Mesendoderm (in vitro differentiated cells): ENCODE measurements at regions not wholly inside any gene's neighbourhood (a gene's known extent, or its start where the extent isn't known, plus 50 kb on each side); places are given as distances from the start of the nearest gene placed in this dataset.

Source experiments
- DNase-seq: peaks from one replicate; pipeline ENCODE4 v3.0.0; 2013
- H2AK5ac ChIP-seq: 2 replicates; pipeline ENCODE4 v1.6.1; 2013; ENCODE audit warnings: low read length, inconsistent platforms
- H2BK120ac ChIP-seq: 2 replicates; pipeline ENCODE4 v1.6.1; 2013; ENCODE audit warnings: low read depth, mild to moderate bottlenecking, low read length, moderate library complexity, mixed read lengths
- H2BK15ac ChIP-seq: replicated peaks from 2 replicates; pipeline ENCODE4 v1.6.1; 2013; ENCODE audit warnings: low read depth, mild to moderate bottlenecking, moderate library complexity
- H2BK5ac ChIP-seq: 2 replicates; pipeline ENCODE4 v1.6.1; 2013; ENCODE audit warnings: low read length, inconsistent platforms
- H3K18ac ChIP-seq: 2 replicates; pipeline ENCODE4 v1.6.1; 2013; ENCODE audit warnings: mild to moderate bottlenecking, low read length, mixed read lengths
- H3K23ac ChIP-seq: one replicate; pipeline ENCODE4 v1.6.1; 2013; ENCODE audit warnings: low read length
- H3K27ac ChIP-seq: 2 replicates; pipeline ENCODE4 v1.5.1; 2013; ENCODE audit warnings: low read depth, mild to moderate bottlenecking, inconsistent platforms, low read length, moderate library complexity
- H3K27me3 ChIP-seq: 2 replicates; pipeline ENCODE4 v1.6.1; 2013; ENCODE audit warnings: low read length, control low read depth, mild to moderate bottlenecking, inconsistent platforms; ENCODE audit not compliant: insufficient read depth, poor library complexity
- H3K36me3 ChIP-seq: 2 replicates; pipeline ENCODE4 v1.6.1; 2013; ENCODE audit warnings: low read length, inconsistent platforms; ENCODE audit not compliant: control insufficient read depth, insufficient read depth
- H3K4ac ChIP-seq: one replicate; pipeline ENCODE4 v1.6.1; 2013; ENCODE audit warnings: low read depth, mild to moderate bottlenecking, low read length, moderate library complexity
- H3K4me1 ChIP-seq: 2 replicates; pipeline ENCODE4 v1.6.1; 2013; ENCODE audit warnings: low read depth, low read length, inconsistent platforms; ENCODE audit not compliant: control insufficient read depth
- H3K4me2 ChIP-seq: 2 replicates; pipeline ENCODE4 v1.6.1; 2013; ENCODE audit warnings: low read length
- H3K4me3 ChIP-seq: 2 replicates; pipeline ENCODE4 v1.5.1; 2013; ENCODE audit warnings: mild to moderate bottlenecking, low read length
- H3K56ac ChIP-seq: one replicate; pipeline ENCODE4 v1.6.1; 2013; ENCODE audit warnings: low read length
- H3K79me1 ChIP-seq: 2 replicates; pipeline ENCODE4 v1.6.1; 2013; ENCODE audit warnings: low read length, inconsistent platforms
- H3K79me2 ChIP-seq: 2 replicates; pipeline ENCODE4 v1.6.1; 2013; ENCODE audit warnings: mild to moderate bottlenecking, low read length; ENCODE audit not compliant: control insufficient read depth, insufficient read depth
- H3K9ac ChIP-seq: 2 replicates; pipeline ENCODE4 v1.6.1; 2013; ENCODE audit warnings: low read length, inconsistent platforms
- H4K5ac ChIP-seq: one replicate; pipeline ENCODE4 v1.6.1; 2013; ENCODE audit warnings: low read length
- H4K8ac ChIP-seq: one replicate; pipeline ENCODE4 v1.6.1; 2013; ENCODE audit warnings: low read depth, mild to moderate bottlenecking, control low read depth, low read length, moderate library complexity
- WGBS: extraction: QIAGEN DNeasy Blood & Tissue Kit; methylation state at CpG from one replicate; pipeline ENCODE4 v1.1.7; 2013; ENCODE audit warnings: low lambda C conversion rate, missing lambda C conversion rate; ENCODE audit not compliant: insufficient coverage; ENCODE audit errors: extremely low coverage; 5-methylcytosine and 5-hydroxymethylcytosine counted together

- DNase-seq, result no peak
These were observed 83.1 kb upstream of the SORCS3 start for GRCh38 chr10:104557966-104558365.

GRCh38 chr10:104559935-104560334 lies 81.2 kb upstream of the SORCS3 start:
- no peak overlapping the region for H3K9ac ChIP-seq
- H3K4me2 ChIP-seq, result no peak overlapping the region
- no peaks in the 10 kb centered on the region for H3K79me2 ChIP-seq
- H4K5ac ChIP-seq, result no peak overlapping the region
- no peak overlapping the region for H2BK5ac ChIP-seq
- no peak overlapping the region for H2BK15ac ChIP-seq
- WGBS, result no CpG with 5 or more reads among the region's 5 CpGs
- no peaks in the 10 kb centered on the region for H3K36me3 ChIP-seq
- no peak overlapping the region for H3K23ac ChIP-seq
- H3K18ac ChIP-seq, result no peak overlapping the region
- no peak overlapping the region for H3K56ac ChIP-seq
- H2BK120ac ChIP-seq, result no peak overlapping the region
- no peaks in the 10 kb centered on the region for H3K79me1 ChIP-seq
- H4K8ac ChIP-seq, result no peak overlapping the region
- no peak for DNase-seq
- H3K4me3 ChIP-seq, result no peak overlapping the region
- H2AK5ac ChIP-seq, result no peak overlapping the region
- H3K4ac ChIP-seq, result no peak overlapping the region
- no peaks in the 10 kb centered on the region for H3K4me1 ChIP-seq
- H3K27ac ChIP-seq, result no peak overlapping the region
- no peaks in the 10 kb centered on the region for H3K27me3 ChIP-seq

More at GRCh38 chr10:104557966-104558365, 83.1 kb upstream of the SORCS3 start:
- Histone ChIP-seq H3K79me1 (no peaks in the 10 kb centered on the region), H3K27me3 (no peaks in the 10 kb centered on the region), H3K4me1 (no peaks in the 10 kb centered on the region), H4K5ac (no peak overlapping the region), H2BK5ac (no peak overlapping the region), H3K4ac (no peak overlapping the region), H3K18ac (no peak overlapping the region), H3K4me3 (no peak overlapping the region), H3K4me2 (no peak overlapping the region), H3K9ac (no peak overlapping the region), H3K79me2 (no peaks in the 10 kb centered on the region), H2AK5ac (no peak overlapping the region), H3K36me3 (no peaks in the 10 kb centered on the region), H2BK120ac (no peak overlapping the region), H3K23ac (no peak overlapping the region), H2BK15ac (no peak overlapping the region), H4K8ac (no peak overlapping the region), H3K56ac (no peak overlapping the region), H3K27ac (no peak overlapping the region)
- WGBS, result no CpG with 5 or more reads among the region's 6 CpGs

- Histone ChIP-seq H3K4me2 (no peak overlapping the region), H2BK120ac (no peak overlapping the region), H2AK5ac (no peak overlapping the region), H3K4me1 (no peaks in the 10 kb centered on the region), H3K9ac (no peak overlapping the region), H3K4me3 (no peak overlapping the region), H2BK15ac (no peak overlapping the region), H4K8ac (no peak overlapping the region), H3K36me3 (no peaks in the 10 kb centered on the region), H2BK5ac (no peak overlapping the region), H3K27ac (no peak overlapping the region), H3K27me3 (no peaks in the 10 kb centered on the region), H3K4ac (no peak overlapping the region), H3K18ac (no peak overlapping the region), H3K79me1 (no peaks in the 10 kb centered on the region), H3K56ac (no peak overlapping the region), H4K5ac (no peak overlapping the region), H3K23ac (no peak overlapping the region), H3K79me2 (no peaks in the 10 kb centered on the region)
- DNase-seq, result no peak
- no CpG with 5 or more reads among the region's 1 CpG for WGBS
These were observed 78.0 kb upstream of the SORCS3 start for GRCh38 chr10:104563051-104563450.

DNA sequence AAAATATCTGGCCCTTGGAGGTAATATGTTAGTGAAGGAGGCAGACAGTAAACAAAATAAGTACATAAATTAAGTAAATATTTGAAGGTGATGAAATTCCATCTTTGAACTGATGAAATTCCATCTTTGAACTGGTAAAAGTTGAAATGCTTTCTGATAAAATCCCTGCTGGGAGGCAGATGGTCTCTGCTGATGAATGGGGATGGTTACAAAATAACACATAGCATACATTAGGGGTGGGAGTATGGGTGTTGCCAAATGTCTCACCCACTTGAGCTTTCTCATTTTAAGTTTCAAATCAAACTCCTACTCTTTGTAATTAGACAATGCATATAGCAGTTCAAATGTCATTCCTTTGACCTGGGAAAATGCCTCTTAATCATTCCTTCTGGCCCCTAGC lies 77.5 kb upstream of the SORCS3 start:
- no peak overlapping the region for H2BK15ac ChIP-seq

GRCh38 chr10:104574427-104574826 lies 66.7 kb upstream of the SORCS3 start:
- Histone ChIP-seq H2AK5ac (no peak overlapping the region), H2BK120ac (no peak overlapping the region), H3K4ac (no peak overlapping the region), H3K9ac (no peak overlapping the region), H3K4me1 (no peaks in the 10 kb centered on the region), H3K4me2 (no peak overlapping the region), H3K79me1 (no peaks in the 10 kb centered on the region), H3K27me3 (no peaks in the 10 kb centered on the region), H3K18ac (no peak overlapping the region), H3K79me2 (no peaks in the 10 kb centered on the region), H3K4me3 (no peak overlapping the region), H2BK5ac (no peak overlapping the region), H3K23ac (no peak overlapping the region), H3K56ac (no peak overlapping the region), H4K5ac (no peak overlapping the region), H3K27ac (no peak overlapping the region), H4K8ac (no peak overlapping the region), H3K36me3 (no peaks in the 10 kb centered on the region), H2BK15ac (no peak overlapping the region)
- no peak for DNase-seq
- no CpG with 5 or more reads among the region's 1 CpG for WGBS

More for the DNA sequence above, 77.5 kb upstream of the SORCS3 start:
- Histone ChIP-seq H4K5ac (no peak overlapping the region), H2BK5ac (no peak overlapping the region), H2AK5ac (no peak overlapping the region), H3K27ac (no peak overlapping the region), H3K4me2 (no peak overlapping the region), H3K79me1 (no peaks in the 10 kb centered on the region), H3K23ac (no peak overlapping the region), H3K4me1 (no peaks in the 10 kb centered on the region), H3K79me2 (no peaks in the 10 kb centered on the region), H3K36me3 (no peaks in the 10 kb centered on the region), H3K4ac (no peak overlapping the region), H3K56ac (no peak overlapping the region), H3K18ac (no peak overlapping the region), H2BK120ac (no peak overlapping the region), H3K4me3 (no peak overlapping the region), H3K27me3 (no peaks in the 10 kb centered on the region), H3K9ac (no peak overlapping the region), H4K8ac (no peak overlapping the region)
- no peak for DNase-seq

GRCh38 chr10:104574838-104575237 lies 66.3 kb upstream of the SORCS3 start:
- Histone ChIP-seq H3K79me1 (no peaks in the 10 kb centered on the region), H3K27ac (no peak overlapping the region)

More at GRCh38 chr10:104574838-104575237, 66.3 kb upstream of the SORCS3 start:
- Histone ChIP-seq H3K18ac (no peak overlapping the region), H3K23ac (no peak overlapping the region), H2BK15ac (no peak overlapping the region), H3K27me3 (no peaks in the 10 kb centered on the region), H3K9ac (no peak overlapping the region), H4K5ac (no peak overlapping the region), H3K79me2 (no peaks in the 10 kb centered on the region), H3K56ac (no peak overlapping the region), H2BK5ac (no peak overlapping the region), H3K4me1 (no peaks in the 10 kb centered on the region), H3K4me3 (no peak overlapping the region), H2AK5ac (no peak overlapping the region), H3K4ac (no peak overlapping the region), H3K4me2 (no peak overlapping the region), H4K8ac (no peak overlapping the region), H2BK120ac (no peak overlapping the region), H3K36me3 (no peaks in the 10 kb centered on the region)
- no peak for DNase-seq
